ENCODE measurements at regions not wholly inside any gene's neighbourhood (a gene's known extent, or its start where the extent isn't known, plus 50 kb on each side); places are given as distances from the start of the nearest gene placed in this dataset.
A peak's percentile ranks its signal among the peaks of the same experiment; 100 is the strongest.

DNA sequence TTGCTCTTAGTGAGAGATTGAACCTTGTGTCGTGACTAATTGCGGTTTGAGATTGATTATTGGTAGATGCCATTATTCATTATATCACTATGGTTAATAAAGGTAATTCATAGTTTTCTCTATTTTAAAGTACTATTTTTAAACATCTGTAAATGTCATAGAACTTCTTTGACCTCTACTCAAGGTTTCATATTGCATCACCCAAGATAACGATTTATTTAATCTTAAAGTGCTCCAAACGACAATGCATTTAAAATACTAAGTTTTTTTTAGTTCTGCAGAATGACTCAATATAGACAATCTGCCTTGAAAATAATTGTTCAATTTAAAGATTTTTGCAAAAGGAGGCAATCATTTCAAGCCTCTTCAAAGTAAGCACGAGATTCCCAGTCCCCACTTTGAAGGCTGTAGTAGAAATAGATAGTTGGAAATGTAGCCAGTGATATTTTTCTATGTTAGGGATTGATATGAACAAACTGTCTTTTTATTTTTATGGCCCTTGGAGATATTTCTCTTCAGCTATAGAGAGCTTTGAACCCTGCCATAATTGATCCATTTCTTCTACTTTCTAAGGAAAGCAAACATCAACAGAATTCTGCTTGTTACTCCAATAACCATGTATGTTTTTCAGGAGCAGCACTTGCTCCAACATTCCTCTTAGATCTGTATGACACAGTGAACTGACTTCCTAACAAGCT, 114.2 kb upstream of the PALMD start:
- Mint-ChIP-seq H3K9me3 (ENCODE audit: low read depth) (no peaks in the 10 kb centered on the region), H3K27me3 (ENCODE audit: low read depth) (no peaks in the 10 kb centered on the region), H3K36me3 (ENCODE audit: low read depth) (no peaks in the 10 kb centered on the region), H3K27ac (ENCODE audit: unreplicated experiment) (no peak overlapping the region), H3K4me3 (ENCODE audit: unreplicated experiment) (no peak overlapping the region), H3K4me1 (ENCODE audit: low read depth) (peaks cover 15% of the 10 kb centered on the region)
- TF ChIP-seq, protein P1, sequence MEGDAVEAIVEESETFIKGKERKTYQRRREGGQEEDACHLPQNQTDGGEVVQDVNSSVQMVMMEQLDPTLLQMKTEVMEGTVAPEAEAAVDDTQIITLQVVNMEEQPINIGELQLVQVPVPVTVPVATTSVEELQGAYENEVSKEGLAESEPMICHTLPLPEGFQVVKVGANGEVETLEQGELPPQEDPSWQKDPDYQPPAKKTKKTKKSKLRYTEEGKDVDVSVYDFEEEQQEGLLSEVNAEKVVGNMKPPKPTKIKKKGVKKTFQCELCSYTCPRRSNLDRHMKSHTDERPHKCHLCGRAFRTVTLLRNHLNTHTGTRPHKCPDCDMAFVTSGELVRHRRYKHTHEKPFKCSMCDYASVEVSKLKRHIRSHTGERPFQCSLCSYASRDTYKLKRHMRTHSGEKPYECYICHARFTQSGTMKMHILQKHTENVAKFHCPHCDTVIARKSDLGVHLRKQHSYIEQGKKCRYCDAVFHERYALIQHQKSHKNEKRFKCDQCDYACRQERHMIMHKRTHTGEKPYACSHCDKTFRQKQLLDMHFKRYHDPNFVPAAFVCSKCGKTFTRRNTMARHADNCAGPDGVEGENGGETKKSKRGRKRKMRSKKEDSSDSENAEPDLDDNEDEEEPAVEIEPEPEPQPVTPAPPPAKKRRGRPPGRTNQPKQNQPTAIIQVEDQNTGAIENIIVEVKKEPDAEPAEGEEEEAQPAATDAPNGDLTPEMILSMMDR (IDR thresholded peaks at IDR 0.05) = no peak
- DNase-seq (ENCODE audit: low spot score) = no peak

DNA sequence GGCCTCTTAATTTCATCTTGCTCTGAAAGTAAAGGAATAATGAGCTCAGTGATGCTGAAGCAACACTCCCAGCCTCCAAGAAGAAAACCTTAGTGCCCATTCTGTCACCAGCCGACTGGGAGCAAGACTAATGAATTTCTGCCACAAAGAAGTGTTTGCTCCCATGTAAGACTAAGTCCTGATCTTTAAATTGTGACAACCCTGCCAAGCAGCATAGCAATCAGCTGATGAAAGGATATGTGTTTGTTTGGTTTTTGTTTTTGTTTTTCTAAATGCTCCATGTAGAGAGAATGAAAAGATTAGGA, 113.7 kb upstream of the PALMD start:
- no peaks in the 10 kb centered on the region for H3K9me3 Mint-ChIP-seq (ENCODE audit: low read depth)
- H3K4me1 Mint-ChIP-seq (ENCODE audit: low read depth) = peaks cover 15% of the 10 kb centered on the region
- H3K27ac Mint-ChIP-seq (ENCODE audit: unreplicated experiment) = no peak overlapping the region
- no peaks in the 10 kb centered on the region for H3K27me3 Mint-ChIP-seq (ENCODE audit: low read depth)
- H3K4me3 Mint-ChIP-seq (ENCODE audit: unreplicated experiment) = no peak overlapping the region
- TF ChIP-seq, protein P1 (IDR thresholded peaks at IDR 0.05) = no peak
- no peak for DNase-seq (ENCODE audit: low spot score)
- H3K36me3 Mint-ChIP-seq (ENCODE audit: low read depth) = no peaks in the 10 kb centered on the region

DNA sequence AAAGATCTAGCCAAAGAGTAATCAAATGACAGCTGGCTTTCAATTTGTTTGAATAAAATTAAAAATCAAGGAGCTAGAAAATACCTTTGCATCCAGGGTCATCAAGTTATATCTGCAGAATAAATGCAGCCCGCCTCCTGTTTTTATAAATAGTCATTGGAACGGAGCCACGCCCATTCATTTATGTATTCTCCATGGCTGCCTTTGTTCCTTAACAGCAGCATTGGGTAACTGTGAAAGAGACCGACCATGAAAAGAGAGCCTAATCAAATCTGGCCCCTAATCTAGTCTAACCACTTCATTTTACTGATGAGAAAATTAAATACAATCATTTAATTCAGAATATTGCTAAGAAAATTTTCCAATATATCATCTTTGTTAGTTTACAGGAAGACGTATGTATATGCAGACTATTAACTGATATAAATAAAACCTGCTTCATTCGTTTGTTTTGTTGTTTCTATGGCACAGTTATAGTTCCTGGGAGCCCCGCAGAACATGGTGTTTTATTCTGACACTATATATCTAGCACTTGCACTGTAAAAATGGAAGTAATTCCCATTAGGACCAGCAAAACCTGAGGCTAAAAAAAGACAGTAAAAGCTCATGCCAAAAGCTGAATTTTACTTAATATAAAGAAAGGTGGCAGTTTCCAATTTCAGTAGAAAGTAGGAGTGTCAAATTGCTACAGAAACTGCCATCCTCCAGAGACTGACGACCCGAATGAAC, 111.8 kb upstream of the PALMD start:
- H3K4me3 Mint-ChIP-seq (ENCODE audit: unreplicated experiment) = no peak overlapping the region

DNA sequence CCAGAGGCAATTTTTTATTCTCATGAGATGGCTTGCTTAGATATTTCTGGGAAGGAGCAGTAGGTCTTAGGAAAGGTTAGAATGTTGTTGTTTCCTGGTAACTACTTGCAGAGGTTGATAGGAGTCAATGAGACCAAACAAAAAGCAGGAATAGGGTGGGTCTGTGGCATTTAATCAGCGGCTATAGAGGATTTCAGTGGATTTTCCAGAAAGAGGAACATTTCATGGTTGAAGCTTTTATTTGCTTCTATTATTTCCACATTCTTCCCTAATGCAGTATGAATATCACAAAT, 111.3 kb upstream of the PALMD start:
- Mint-ChIP-seq H3K9me3 (ENCODE audit: low read depth) (no peaks in the 10 kb centered on the region), H3K27ac (ENCODE audit: unreplicated experiment) (peak overlapping the region; percentile 73), H3K4me3 (ENCODE audit: unreplicated experiment) (no peak overlapping the region), H3K4me1 (ENCODE audit: low read depth) (peaks cover 33% of the 10 kb centered on the region), H3K36me3 (ENCODE audit: low read depth) (no peaks in the 10 kb centered on the region), H3K27me3 (ENCODE audit: low read depth) (no peaks in the 10 kb centered on the region)
- TF ChIP-seq, protein P1 (IDR thresholded peaks at IDR 0.05) = no peak
- DNase-seq (ENCODE audit: low spot score) = no peak

More for the DNA sequence above, 111.8 kb upstream of the PALMD start:
- H3K27me3 Mint-ChIP-seq (ENCODE audit: low read depth) = no peaks in the 10 kb centered on the region
- peak overlapping the region; percentile 73 for H3K27ac Mint-ChIP-seq (ENCODE audit: unreplicated experiment)
- peaks cover 33% of the 10 kb centered on the region for H3K4me1 Mint-ChIP-seq (ENCODE audit: low read depth)
- H3K9me3 Mint-ChIP-seq (ENCODE audit: low read depth) = no peaks in the 10 kb centered on the region
- H3K36me3 Mint-ChIP-seq (ENCODE audit: low read depth) = no peaks in the 10 kb centered on the region
- TF ChIP-seq, protein P1 (IDR thresholded peaks at IDR 0.05) = no peak
- DNase-seq (ENCODE audit: low spot score) = no peak

DNA sequence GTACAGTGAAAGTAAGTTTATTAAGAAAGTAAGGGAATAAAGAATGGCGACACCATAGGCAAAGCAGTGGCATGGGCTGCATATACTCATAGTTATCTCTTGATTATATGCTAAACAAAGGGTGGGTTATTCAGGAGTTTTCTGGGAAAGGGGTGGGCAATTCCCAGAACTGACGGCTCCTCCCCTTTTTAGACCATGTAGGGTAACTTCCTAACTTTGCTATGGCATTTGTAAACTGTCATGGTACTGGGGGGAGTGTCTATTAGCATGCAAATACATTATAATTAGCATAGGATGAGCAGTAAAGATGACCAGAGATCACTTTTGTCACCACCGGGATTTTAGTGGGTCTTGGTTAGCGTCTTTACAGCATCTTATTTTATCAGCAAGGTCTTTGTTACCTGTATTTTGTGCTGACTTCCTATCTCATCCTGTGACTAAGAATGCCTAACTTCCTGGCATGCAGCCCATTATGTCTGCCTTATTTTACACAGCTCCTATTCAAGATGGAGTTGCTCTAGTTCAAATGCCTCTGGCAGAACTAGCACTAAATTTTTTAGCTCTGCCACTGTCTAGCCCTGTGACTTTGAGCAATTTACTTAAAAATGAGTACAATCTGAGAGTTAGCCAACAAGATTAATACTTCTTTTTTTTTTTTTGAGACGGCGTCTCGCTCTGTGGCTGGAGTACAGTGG, 110.3 kb upstream of the PALMD start:
- Mint-ChIP-seq H3K4me1 (ENCODE audit: low read depth) (peaks cover 37% of the 10 kb centered on the region), H3K9me3 (ENCODE audit: low read depth) (peaks cover 2% of the 10 kb centered on the region), H3K4me3 (ENCODE audit: unreplicated experiment) (no peak overlapping the region), H3K27me3 (ENCODE audit: low read depth) (no peaks in the 10 kb centered on the region), H3K36me3 (ENCODE audit: low read depth) (no peaks in the 10 kb centered on the region), H3K27ac (ENCODE audit: unreplicated experiment) (no peak overlapping the region)
- no peak for DNase-seq (ENCODE audit: low spot score)
- TF ChIP-seq, protein P1 (IDR thresholded peaks at IDR 0.05) = no peak
